BLaER1 (cell line): ENCODE measurements at regions not wholly inside any gene's neighbourhood (a gene's known extent, or its start where the extent isn't known, plus 50 kb on each side); places are given as distances from the start of the nearest gene placed in this dataset.
A peak's percentile ranks its signal among the peaks of the same experiment; 100 is the strongest.
"Not testable (repeated sequence)": the region's sequence is repeated elsewhere in the genome, so short reads cannot be mapped to it uniquely, and the experiment has no call there.

ENCODE experiments used
- H3K27ac ChIP-seq: shearing (Covaris generic); formaldehyde crosslinking; 2 replicates; pipeline ENCODE4 v1.8.1; 2022
- H3K27me3 ChIP-seq: shearing (Covaris generic); formaldehyde crosslinking; 2 replicates; pipeline ENCODE4 v1.8.1; 2022
- H3K36me3 ChIP-seq: shearing (Covaris generic); formaldehyde crosslinking; 2 replicates; pipeline ENCODE4 v1.8.1; 2022
- H3K4me1 ChIP-seq: shearing (Covaris generic); formaldehyde crosslinking; 2 replicates; pipeline ENCODE4 v1.8.1; 2022
- H3K4me2 ChIP-seq: shearing (Covaris generic); formaldehyde crosslinking; 2 replicates; pipeline ENCODE4 v1.8.1; 2022
- H3K4me3 ChIP-seq: shearing (Covaris generic); formaldehyde crosslinking; 2 replicates; pipeline ENCODE4 v1.8.1; 2022
- H3K9ac ChIP-seq: shearing (Covaris generic); formaldehyde crosslinking; 2 replicates; pipeline ENCODE4 v1.8.1; 2022
- H3K9me3 ChIP-seq: shearing (Covaris generic); formaldehyde crosslinking; 2 replicates; pipeline ENCODE4 v1.8.1; 2022
- H4K20me1 ChIP-seq: shearing (Covaris generic); formaldehyde crosslinking; 2 replicates; pipeline ENCODE4 v1.8.1; 2022
- Cebpa-rat ChIP-seq: shearing (Covaris generic); IDR thresholded peaks from 2 replicates; pipeline ENCODE4 v1.8.1; 2022

- Histone ChIP-seq H3K4me1 (no peaks in the 10 kb centered on the region), H3K4me3 (no peak overlapping the region), H3K36me3 (no peaks in the 10 kb centered on the region), H3K9me3 (no peaks in the 10 kb centered on the region), H3K27ac (no peak overlapping the region), H3K9ac (no peak overlapping the region), H3K4me2 (no peak overlapping the region), H3K27me3 (no peaks in the 10 kb centered on the region), H4K20me1 (no peaks in the 10 kb centered on the region)
- no peak for TF ChIP-seq Cebpa-rat
Measured at GRCh38 chr12:63508543-63508942, 159.8 kb downstream of the DPY19L2 start.

- TF ChIP-seq Cebpa-rat = no peak
- no peaks in the 10 kb centered on the region for H3K36me3 ChIP-seq
- no peak overlapping the region for H3K4me3 ChIP-seq
- H3K9ac ChIP-seq = no peak overlapping the region
- no peaks in the 10 kb centered on the region for H3K27me3 ChIP-seq
- no peaks in the 10 kb centered on the region for H3K4me1 ChIP-seq
- no peaks in the 10 kb centered on the region for H4K20me1 ChIP-seq
- no peak overlapping the region for H3K27ac ChIP-seq
- peaks cover 5% of the 10 kb centered on the region; the same call in 1 of the 2 replicates for H3K9me3 ChIP-seq
- no peak overlapping the region for H3K4me2 ChIP-seq
Measured at GRCh38 chr12:63499567-63499966, 168.7 kb downstream of the DPY19L2 start.

DNA sequence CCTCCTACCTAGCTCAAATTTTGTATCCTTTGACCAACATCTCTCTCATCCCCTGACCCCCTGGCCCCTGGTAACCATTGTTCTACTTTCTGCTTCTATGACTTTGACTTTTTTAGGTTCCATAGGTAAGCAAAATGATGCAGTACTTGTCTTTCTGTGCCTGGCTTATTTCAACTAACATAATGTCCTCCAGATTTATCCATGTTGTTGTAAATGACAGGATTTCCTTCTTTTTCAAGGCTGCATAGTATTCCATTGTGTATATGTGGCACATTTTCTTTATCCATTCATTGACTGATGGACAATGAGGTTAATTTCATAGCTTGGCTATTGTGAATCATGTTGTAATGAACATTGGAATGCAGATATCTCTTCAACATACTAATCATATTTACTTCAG lies 170.1 kb downstream of the DPY19L2 start:
- H3K4me1 ChIP-seq = no peaks in the 10 kb centered on the region

DNA sequence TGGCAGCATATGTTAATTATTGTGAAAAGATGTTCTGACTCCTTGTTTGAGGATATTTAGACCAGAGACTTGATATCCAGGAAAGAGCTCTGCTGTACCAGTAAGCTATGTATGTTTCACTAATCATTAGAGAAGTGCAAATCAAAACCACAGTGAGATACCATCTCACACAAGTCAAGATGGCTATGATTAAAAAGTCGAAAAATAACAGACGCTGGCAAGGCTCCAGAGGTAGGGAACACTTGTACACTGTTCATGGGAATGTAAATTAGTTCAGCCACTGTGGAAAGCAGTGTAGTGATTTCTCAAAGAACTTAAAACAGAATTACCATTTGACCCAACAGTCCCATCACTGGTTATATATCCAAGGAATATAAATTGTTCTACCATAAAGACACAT lies 171.6 kb downstream of the DPY19L2 start:
- H3K4me1 ChIP-seq = no peaks in the 10 kb centered on the region
- no peak overlapping the region for H3K4me2 ChIP-seq
- no peaks in the 10 kb centered on the region for H4K20me1 ChIP-seq
- H3K9me3 ChIP-seq = peaks cover 5% of the 10 kb centered on the region; the same call in 1 of the 2 replicates
- no peak overlapping the region for H3K4me3 ChIP-seq
- no peak for TF ChIP-seq Cebpa-rat
- H3K27me3 ChIP-seq = no peaks in the 10 kb centered on the region
- H3K36me3 ChIP-seq = no peaks in the 10 kb centered on the region
- no peak overlapping the region for H3K27ac ChIP-seq
- H3K9ac ChIP-seq = no peak overlapping the region

More for the DNA sequence above, 170.1 kb downstream of the DPY19L2 start:
- H3K36me3 ChIP-seq = no peaks in the 10 kb centered on the region
- TF ChIP-seq Cebpa-rat = no peak
- no peak overlapping the region for H3K27ac ChIP-seq
- H3K27me3 ChIP-seq = no peaks in the 10 kb centered on the region
- H3K9me3 ChIP-seq = peaks cover 5% of the 10 kb centered on the region; the same call in 1 of the 2 replicates
- no peak overlapping the region for H3K4me3 ChIP-seq
- H3K4me2 ChIP-seq = no peak overlapping the region
- H4K20me1 ChIP-seq = no peaks in the 10 kb centered on the region
- H3K9ac ChIP-seq = no peak overlapping the region

DNA sequence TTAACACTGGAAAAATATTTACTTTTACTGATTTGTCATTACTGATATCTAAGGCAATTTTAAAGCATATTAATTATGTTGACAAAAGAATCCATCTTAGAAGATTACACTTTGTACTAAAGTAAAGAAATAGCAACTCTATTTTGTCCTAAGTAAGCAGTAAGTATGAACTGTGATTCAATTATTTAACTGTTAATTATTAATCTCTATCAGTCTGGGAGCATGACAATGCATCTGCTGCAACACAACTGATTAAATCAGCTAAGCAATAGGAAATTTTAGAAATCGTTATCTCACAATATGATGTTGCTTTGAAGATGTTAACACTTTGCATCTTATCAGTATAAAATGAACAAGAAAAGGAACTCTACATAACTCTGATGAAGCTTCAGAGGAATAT lies 172.3 kb downstream of the DPY19L2 start:
- H3K4me2 ChIP-seq = no peak overlapping the region
- H3K36me3 ChIP-seq = no peaks in the 10 kb centered on the region
- TF ChIP-seq Cebpa-rat = no peak
- peaks cover 5% of the 10 kb centered on the region; the same call in 1 of the 2 replicates for H3K9me3 ChIP-seq
- no peaks in the 10 kb centered on the region for H3K4me1 ChIP-seq
- H4K20me1 ChIP-seq = no peaks in the 10 kb centered on the region
- no peaks in the 10 kb centered on the region for H3K27me3 ChIP-seq
- no peak overlapping the region for H3K9ac ChIP-seq
- H3K27ac ChIP-seq = no peak overlapping the region
- H3K4me3 ChIP-seq = no peak overlapping the region

- H3K4me2 ChIP-seq, H3K4me3 ChIP-seq, H3K9me3 ChIP-seq, H3K36me3 ChIP-seq, H3K27me3 ChIP-seq, H3K9ac ChIP-seq, H3K27ac ChIP-seq, H3K4me1 ChIP-seq, H4K20me1 ChIP-seq: not testable (repeated sequence)
Measured at GRCh38 chr12:63493357-63493756, 174.9 kb downstream of the DPY19L2 start.

DNA sequence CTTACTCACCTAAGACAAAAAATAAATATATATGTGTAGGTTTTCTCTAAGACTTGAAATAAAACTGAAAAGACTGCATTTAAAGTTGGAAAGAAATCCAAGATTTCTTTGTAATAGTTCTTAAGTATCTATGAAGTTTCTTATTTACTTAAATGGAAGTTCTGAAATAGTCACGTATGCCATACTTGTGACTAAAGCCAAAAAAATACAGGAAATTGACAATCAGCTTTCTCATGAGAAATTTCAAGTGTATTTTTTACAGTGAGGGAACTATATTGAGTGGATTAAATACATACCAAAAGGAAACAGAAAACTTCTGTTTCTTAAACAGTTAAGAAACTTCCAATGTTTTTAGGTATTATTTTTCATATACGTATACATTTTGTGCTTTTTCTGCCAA lies 188.1 kb downstream of the DPY19L2 start:
- Histone ChIP-seq H3K9me3 (no peaks in the 10 kb centered on the region), H3K4me2 (no peak overlapping the region), H3K9ac (no peak overlapping the region), H3K4me3 (no peak overlapping the region), H3K36me3 (no peaks in the 10 kb centered on the region), H4K20me1 (no peaks in the 10 kb centered on the region), H3K27ac (no peak overlapping the region), H3K4me1 (no peaks in the 10 kb centered on the region), H3K27me3 (no peaks in the 10 kb centered on the region)
- TF ChIP-seq Cebpa-rat = no peak

DNA sequence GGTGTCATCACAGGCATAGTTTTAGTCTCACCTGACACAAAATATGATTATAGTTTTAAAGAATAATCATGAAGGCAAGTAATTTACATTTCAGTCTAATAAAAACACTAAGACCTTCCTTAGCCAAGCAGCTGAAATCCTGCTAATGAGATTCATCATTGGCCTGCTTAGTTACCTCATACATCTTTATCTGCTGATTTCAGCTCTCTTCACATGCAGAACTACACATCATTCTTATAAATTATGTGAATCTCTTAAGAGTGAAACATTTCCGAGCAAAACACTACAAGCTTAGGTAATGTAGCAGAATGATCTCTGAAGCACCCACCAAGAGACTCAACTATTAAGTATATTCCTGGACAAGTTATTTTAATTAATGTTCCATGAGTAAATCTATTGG lies 198.1 kb downstream of the DPY19L2 start:
- Histone ChIP-seq H3K27ac (no peak overlapping the region), H3K4me1 (peaks cover 5% of the 10 kb centered on the region), H3K27me3 (no peaks in the 10 kb centered on the region), H3K4me3 (no peak overlapping the region), H4K20me1 (no peaks in the 10 kb centered on the region), H3K36me3 (no peaks in the 10 kb centered on the region), H3K9ac (no peak overlapping the region), H3K4me2 (no peak overlapping the region), H3K9me3 (no peaks in the 10 kb centered on the region)
- TF ChIP-seq Cebpa-rat = no peak

DNA sequence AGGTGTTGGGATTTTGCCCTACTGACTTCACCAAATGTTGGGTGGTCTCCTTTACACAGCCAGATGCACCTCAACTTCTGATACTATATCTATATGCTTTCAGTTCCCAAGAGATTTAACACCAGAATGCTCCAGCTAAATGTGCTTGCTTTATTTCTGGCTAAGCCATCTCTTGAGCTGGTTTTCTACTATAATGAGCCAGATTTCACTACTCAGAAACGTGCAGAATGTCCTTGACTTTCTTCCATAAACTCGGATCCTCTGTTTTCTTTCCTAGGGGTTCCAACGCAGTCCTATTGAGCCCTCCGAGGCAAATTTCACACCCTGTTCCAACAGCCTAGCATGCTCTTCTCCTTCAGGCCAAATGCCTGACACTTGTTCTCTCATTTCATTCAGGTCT lies 200.3 kb downstream of the DPY19L2 start:
- Histone ChIP-seq H3K4me1 (peaks cover 5% of the 10 kb centered on the region), H3K27ac (no peak overlapping the region), H3K9ac (no peak overlapping the region), H4K20me1 (no peaks in the 10 kb centered on the region), H3K4me2 (no peak overlapping the region), H3K27me3 (no peaks in the 10 kb centered on the region), H3K9me3 (no peaks in the 10 kb centered on the region), H3K36me3 (no peaks in the 10 kb centered on the region), H3K4me3 (no peak overlapping the region)
- TF ChIP-seq Cebpa-rat = no peak

DNA sequence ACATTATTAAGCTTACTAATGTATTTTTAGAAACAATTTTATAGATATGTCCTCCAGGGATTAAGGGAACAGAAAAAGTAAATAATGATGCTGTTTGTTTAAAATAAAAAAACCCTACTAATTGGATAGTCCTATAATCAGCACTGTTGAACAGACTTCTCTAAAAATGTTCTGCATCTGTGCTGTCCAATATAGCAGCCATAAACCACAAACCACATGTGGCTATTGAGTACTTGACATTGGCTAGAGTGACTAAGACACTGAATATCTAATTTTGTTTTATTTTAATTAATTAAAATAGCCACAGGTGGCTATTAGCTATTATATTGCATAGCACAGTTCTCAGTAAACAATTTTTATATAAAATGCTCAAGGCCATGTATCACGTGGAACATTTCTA lies 210.4 kb downstream of the DPY19L2 start:
- peaks cover 28% of the 10 kb centered on the region for H3K4me1 ChIP-seq

DNA sequence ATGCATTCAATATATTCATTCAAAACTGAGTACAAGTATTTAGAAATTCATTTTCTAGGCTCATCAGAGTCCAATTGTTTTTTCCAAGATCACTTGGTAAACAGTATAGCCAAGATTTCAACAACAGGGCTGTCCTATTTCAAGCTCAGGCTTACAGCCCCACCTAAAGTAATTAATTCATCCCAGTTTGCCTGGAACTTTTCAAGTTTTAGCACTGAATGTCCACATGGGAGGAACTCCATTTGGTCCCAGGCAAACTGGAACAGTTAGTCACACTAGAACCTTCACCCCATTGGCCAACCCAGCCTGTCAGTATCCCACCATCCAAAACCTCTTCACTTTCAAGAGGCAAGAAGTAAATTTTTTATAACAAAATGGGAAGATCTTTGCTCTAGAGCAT lies 210.9 kb downstream of the DPY19L2 start:
- Histone ChIP-seq H3K9me3 (no peaks in the 10 kb centered on the region), H3K27ac (no peak overlapping the region; the same call in 1 of the 2 replicates), H3K36me3 (no peaks in the 10 kb centered on the region), H3K4me2 (peak overlapping the region; percentile 47), H3K4me3 (no peak overlapping the region), H3K4me1 (peaks cover 28% of the 10 kb centered on the region), H4K20me1 (no peaks in the 10 kb centered on the region), H3K9ac (no peak overlapping the region), H3K27me3 (no peaks in the 10 kb centered on the region)
- TF ChIP-seq Cebpa-rat = no peak

More for the DNA sequence above, 210.4 kb downstream of the DPY19L2 start:
- Histone ChIP-seq H3K27me3 (no peaks in the 10 kb centered on the region), H3K36me3 (no peaks in the 10 kb centered on the region), H4K20me1 (no peaks in the 10 kb centered on the region), H3K27ac (no peak overlapping the region; the same call in 1 of the 2 replicates), H3K4me3 (no peak overlapping the region), H3K4me2 (peak overlapping the region; percentile 47), H3K9ac (no peak overlapping the region), H3K9me3 (no peaks in the 10 kb centered on the region)
- no peak for TF ChIP-seq Cebpa-rat
